ENCODE measurements at regions not wholly inside any gene's neighbourhood (a gene's known extent, or its start where the extent isn't known, plus 50 kb on each side); places are given as distances from the start of the nearest gene placed in this dataset.
"Not testable (repeated sequence)": the region's sequence is repeated elsewhere in the genome, so short reads cannot be mapped to it uniquely, and the experiment has no call there.

- DNase-seq: no peak
These were observed 449.2 kb downstream of the GJA1 start for GRCh38 chr6:121884620-121885019.

GRCh38 chr6:121885399-121886152, 450.1 kb downstream of the GJA1 start:
- DNase-seq: no peak

- no peak for DNase-seq
These were observed 450.9 kb downstream of the GJA1 start for GRCh38 chr6:121886223-121886830.

- DNase-seq: no peak
These were observed 452.3 kb downstream of the GJA1 start for GRCh38 chr6:121887724-121888123.

GRCh38 chr6:121890307-121890910, 455.0 kb downstream of the GJA1 start:
- DNase-seq: no peak

GRCh38 chr6:121895731-121896130, 460.3 kb downstream of the GJA1 start:
- DNase-seq: not testable (repeated sequence)

GRCh38 chr6:121896363-121896762, 460.9 kb downstream of the GJA1 start:
- no peak for DNase-seq

- no peak for DNase-seq
These were observed 461.3 kb downstream of the GJA1 start for GRCh38 chr6:121896771-121897170.

- no peak for DNase-seq
These were observed 461.9 kb downstream of the GJA1 start for GRCh38 chr6:121897337-121897760.

GRCh38 chr6:121901432-121901831, 466.0 kb downstream of the GJA1 start:
- DNase-seq: no peak

GRCh38 chr6:121904559-121904958, 469.1 kb downstream of the GJA1 start:
- DNase-seq: no peak

- DNase-seq: no peak
These were observed 477.5 kb downstream of the GJA1 start for GRCh38 chr6:121912905-121913304.

GRCh38 chr6:121917263-121917829, 481.9 kb downstream of the GJA1 start:
- no peak for DNase-seq

- no peak for DNase-seq
These were observed 481.5 kb upstream of the HSF2 start for GRCh38 chr6:121917834-121918559.

- no peak for DNase-seq
These were observed 478.8 kb upstream of the HSF2 start for GRCh38 chr6:121920616-121921015.

- DNase-seq: no peak
These were observed 474.4 kb upstream of the HSF2 start for GRCh38 chr6:121925024-121925423.

GRCh38 chr6:121925534-121926255, 473.8 kb upstream of the HSF2 start:
- no peak for DNase-seq

GRCh38 chr6:121929301-121929700, 470.2 kb upstream of the HSF2 start:
- no peak for DNase-seq

GRCh38 chr6:121932076-121932991, 467.1 kb upstream of the HSF2 start:
- DNase-seq: no peak

GRCh38 chr6:121934451-121934850, 465.0 kb upstream of the HSF2 start:
- no peak for DNase-seq

GRCh38 chr6:121940728-121941127, 458.7 kb upstream of the HSF2 start:
- DNase-seq: no peak

Measured in CD4-positive, alpha-beta T cell treated with Interferon alpha-2 for 1 hour (primary cell).